ENCODE measurements at regions not wholly inside any gene's neighbourhood (a gene's known extent, or its start where the extent isn't known, plus 50 kb on each side); places are given as distances from the start of the nearest gene placed in this dataset.

DNA sequence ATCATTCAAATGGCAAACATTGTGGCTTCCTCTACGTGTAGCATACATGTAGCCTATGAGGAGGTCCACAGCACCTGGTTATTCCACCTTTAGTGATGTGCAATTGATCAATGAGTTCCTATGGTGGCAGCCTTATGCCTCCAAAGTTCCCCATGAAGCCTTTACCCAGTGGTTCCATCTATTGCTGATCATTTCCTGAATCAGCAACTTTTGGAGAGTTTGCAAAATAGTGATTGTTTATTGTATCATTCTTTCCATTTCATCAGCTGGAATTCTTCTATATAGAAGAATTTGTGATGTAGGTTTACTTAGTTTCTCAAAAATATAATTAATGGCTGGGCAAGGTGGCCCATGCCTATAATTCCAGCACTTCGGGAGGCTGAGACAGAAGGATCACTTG is 380.2 kb upstream of the MKI67 start:
- TF ChIP-seq, protein P1, sequence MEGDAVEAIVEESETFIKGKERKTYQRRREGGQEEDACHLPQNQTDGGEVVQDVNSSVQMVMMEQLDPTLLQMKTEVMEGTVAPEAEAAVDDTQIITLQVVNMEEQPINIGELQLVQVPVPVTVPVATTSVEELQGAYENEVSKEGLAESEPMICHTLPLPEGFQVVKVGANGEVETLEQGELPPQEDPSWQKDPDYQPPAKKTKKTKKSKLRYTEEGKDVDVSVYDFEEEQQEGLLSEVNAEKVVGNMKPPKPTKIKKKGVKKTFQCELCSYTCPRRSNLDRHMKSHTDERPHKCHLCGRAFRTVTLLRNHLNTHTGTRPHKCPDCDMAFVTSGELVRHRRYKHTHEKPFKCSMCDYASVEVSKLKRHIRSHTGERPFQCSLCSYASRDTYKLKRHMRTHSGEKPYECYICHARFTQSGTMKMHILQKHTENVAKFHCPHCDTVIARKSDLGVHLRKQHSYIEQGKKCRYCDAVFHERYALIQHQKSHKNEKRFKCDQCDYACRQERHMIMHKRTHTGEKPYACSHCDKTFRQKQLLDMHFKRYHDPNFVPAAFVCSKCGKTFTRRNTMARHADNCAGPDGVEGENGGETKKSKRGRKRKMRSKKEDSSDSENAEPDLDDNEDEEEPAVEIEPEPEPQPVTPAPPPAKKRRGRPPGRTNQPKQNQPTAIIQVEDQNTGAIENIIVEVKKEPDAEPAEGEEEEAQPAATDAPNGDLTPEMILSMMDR (IDR thresholded peaks at IDR 0.05; ENCODE audit: low read depth, low read length, missing input control): no peak
- TF ChIP-seq, protein P2, sequence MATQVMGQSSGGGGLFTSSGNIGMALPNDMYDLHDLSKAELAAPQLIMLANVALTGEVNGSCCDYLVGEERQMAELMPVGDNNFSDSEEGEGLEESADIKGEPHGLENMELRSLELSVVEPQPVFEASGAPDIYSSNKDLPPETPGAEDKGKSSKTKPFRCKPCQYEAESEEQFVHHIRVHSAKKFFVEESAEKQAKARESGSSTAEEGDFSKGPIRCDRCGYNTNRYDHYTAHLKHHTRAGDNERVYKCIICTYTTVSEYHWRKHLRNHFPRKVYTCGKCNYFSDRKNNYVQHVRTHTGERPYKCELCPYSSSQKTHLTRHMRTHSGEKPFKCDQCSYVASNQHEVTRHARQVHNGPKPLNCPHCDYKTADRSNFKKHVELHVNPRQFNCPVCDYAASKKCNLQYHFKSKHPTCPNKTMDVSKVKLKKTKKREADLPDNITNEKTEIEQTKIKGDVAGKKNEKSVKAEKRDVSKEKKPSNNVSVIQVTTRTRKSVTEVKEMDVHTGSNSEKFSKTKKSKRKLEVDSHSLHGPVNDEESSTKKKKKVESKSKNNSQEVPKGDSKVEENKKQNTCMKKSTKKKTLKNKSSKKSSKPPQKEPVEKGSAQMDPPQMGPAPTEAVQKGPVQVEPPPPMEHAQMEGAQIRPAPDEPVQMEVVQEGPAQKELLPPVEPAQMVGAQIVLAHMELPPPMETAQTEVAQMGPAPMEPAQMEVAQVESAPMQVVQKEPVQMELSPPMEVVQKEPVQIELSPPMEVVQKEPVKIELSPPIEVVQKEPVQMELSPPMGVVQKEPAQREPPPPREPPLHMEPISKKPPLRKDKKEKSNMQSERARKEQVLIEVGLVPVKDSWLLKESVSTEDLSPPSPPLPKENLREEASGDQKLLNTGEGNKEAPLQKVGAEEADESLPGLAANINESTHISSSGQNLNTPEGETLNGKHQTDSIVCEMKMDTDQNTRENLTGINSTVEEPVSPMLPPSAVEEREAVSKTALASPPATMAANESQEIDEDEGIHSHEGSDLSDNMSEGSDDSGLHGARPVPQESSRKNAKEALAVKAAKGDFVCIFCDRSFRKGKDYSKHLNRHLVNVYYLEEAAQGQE (IDR thresholded peaks at IDR 0.05): no peak
- TF ChIP-seq EGR1 (IDR thresholded peaks at IDR 0.05; ENCODE audit: low read depth in 2 of 2) (no peak), YY1 (IDR thresholded peaks at IDR 0.05) (no peak)

Measured in liver (tissue), 3 donors.